ENCODE measurements at regions not wholly inside any gene's neighbourhood (a gene's known extent, or its start where the extent isn't known, plus 50 kb on each side); places are given as distances from the start of the nearest gene placed in this dataset.

- no peak for DNase-seq
These were observed 767.7 kb upstream of the ADGRL2 start for GRCh38 chr1:81032973-81033425.

- DNase-seq = no peak
These were observed 768.4 kb upstream of the ADGRL2 start for GRCh38 chr1:81032374-81032773.

GRCh38 chr1:81030441-81030840 is 770.3 kb upstream of the ADGRL2 start:
- DNase-seq = no peak

GRCh38 chr1:81029266-81029665 is 771.5 kb upstream of the ADGRL2 start:
- no peak for DNase-seq

- DNase-seq = peak; percentile 5
These were observed 777.5 kb upstream of the ADGRL2 start for GRCh38 chr1:81023187-81023724.

- peak; percentile 5 for DNase-seq
These were observed 779.6 kb upstream of the ADGRL2 start for GRCh38 chr1:81021134-81021533.

- no peak for DNase-seq
These were observed 780.2 kb upstream of the ADGRL2 start for GRCh38 chr1:81020506-81020905.

GRCh38 chr1:81010126-81010525 is 790.6 kb upstream of the ADGRL2 start:
- no peak for DNase-seq

- no peak for DNase-seq
These were observed 792.4 kb upstream of the ADGRL2 start for GRCh38 chr1:81008293-81008692.

GRCh38 chr1:81007024-81007423 is 793.7 kb upstream of the ADGRL2 start:
- peak; percentile 20 for DNase-seq

- DNase-seq = no peak
These were observed 794.2 kb upstream of the ADGRL2 start for GRCh38 chr1:81006502-81006901.

GRCh38 chr1:81004011-81004410 is 796.7 kb upstream of the ADGRL2 start:
- DNase-seq = no peak

- DNase-seq = no peak
These were observed 805.8 kb upstream of the ADGRL2 start for GRCh38 chr1:80994934-80995333.

- no peak for DNase-seq
These were observed 806.7 kb upstream of the ADGRL2 start for GRCh38 chr1:80994038-80994437.

GRCh38 chr1:80993154-80993980 is 807.4 kb upstream of the ADGRL2 start:
- no peak for DNase-seq

GRCh38 chr1:80989455-80989854 is 811.3 kb upstream of the ADGRL2 start:
- peak; percentile 42 for DNase-seq

GRCh38 chr1:80988926-80989325 is 811.8 kb upstream of the ADGRL2 start:
- peak; percentile 20 for DNase-seq

- no peak for DNase-seq
These were observed 812.9 kb upstream of the ADGRL2 start for GRCh38 chr1:80987824-80988223.

GRCh38 chr1:80987106-80987505 is 813.6 kb upstream of the ADGRL2 start:
- no peak for DNase-seq

- DNase-seq = no peak
These were observed 817.9 kb upstream of the ADGRL2 start for GRCh38 chr1:80982831-80983230.

- DNase-seq = no peak
These were observed 827.6 kb upstream of the ADGRL2 start for GRCh38 chr1:80973101-80973500.

GRCh38 chr1:80966266-80966665 is 834.5 kb upstream of the ADGRL2 start:
- DNase-seq = no peak

- no peak for DNase-seq
These were observed 838.2 kb upstream of the ADGRL2 start for GRCh38 chr1:80962564-80962963.

- no peak for DNase-seq
These were observed 839.1 kb upstream of the ADGRL2 start for GRCh38 chr1:80961464-80962190.

Measured in fibroblast of skin of right quadriceps (primary cell).